ENCODE measurements at regions not wholly inside any gene's neighbourhood (a gene's known extent, or its start where the extent isn't known, plus 50 kb on each side); places are given as distances from the start of the nearest gene placed in this dataset.
"Not testable (repeated sequence)": the region's sequence is repeated elsewhere in the genome, so short reads cannot be mapped to it uniquely, and the experiment has no call there.

GRCh38 chr20:51305316-51306052 is 237.0 kb downstream of the NFATC2 start:
- no peak for DNase-seq (ENCODE audit: low read depth in 2 of 2)

GRCh38 chr20:51303731-51304670 is 238.5 kb downstream of the NFATC2 start:
- no peak for DNase-seq (ENCODE audit: low read depth in 2 of 2)

GRCh38 chr20:51301026-51301425 is 241.5 kb downstream of the NFATC2 start:
- DNase-seq (ENCODE audit: low read depth in 2 of 2): no peak

GRCh38 chr20:51300104-51300503 is 242.4 kb downstream of the NFATC2 start:
- no peak for DNase-seq (ENCODE audit: low read depth in 2 of 2)

- no peak for DNase-seq (ENCODE audit: low read depth in 2 of 2)
These were observed 243.1 kb downstream of the NFATC2 start for GRCh38 chr20:51299413-51299812.

- no peak for DNase-seq (ENCODE audit: low read depth in 2 of 2)
These were observed 244.3 kb downstream of the NFATC2 start for GRCh38 chr20:51298141-51298749.

- DNase-seq (ENCODE audit: low read depth in 2 of 2): no peak
These were observed 254.7 kb downstream of the NFATC2 start for GRCh38 chr20:51287628-51288413.

GRCh38 chr20:51286758-51287157 is 255.8 kb downstream of the NFATC2 start:
- no peak for DNase-seq (ENCODE audit: low read depth in 2 of 2)

- no peak for DNase-seq (ENCODE audit: low read depth in 2 of 2)
These were observed 256.8 kb downstream of the NFATC2 start for GRCh38 chr20:51285684-51286083.

GRCh38 chr20:51284871-51285270 is 257.6 kb downstream of the NFATC2 start:
- DNase-seq (ENCODE audit: low read depth in 2 of 2): no peak

- DNase-seq (ENCODE audit: low read depth in 2 of 2): no peak
These were observed 258.3 kb downstream of the NFATC2 start for GRCh38 chr20:51284176-51284575.

- DNase-seq (ENCODE audit: low read depth in 2 of 2): no peak
These were observed 258.6 kb upstream of the KCNG1 start for GRCh38 chr20:51281521-51281920.

- no peak for DNase-seq (ENCODE audit: low read depth in 2 of 2)
These were observed 257.1 kb upstream of the KCNG1 start for GRCh38 chr20:51280047-51280446.

GRCh38 chr20:51277961-51278360 is 255.1 kb upstream of the KCNG1 start:
- no peak for DNase-seq (ENCODE audit: low read depth in 2 of 2)

GRCh38 chr20:51276296-51276695 is 253.4 kb upstream of the KCNG1 start:
- DNase-seq (ENCODE audit: low read depth in 2 of 2): no peak

GRCh38 chr20:51275826-51276225 is 252.9 kb upstream of the KCNG1 start:
- no peak for DNase-seq (ENCODE audit: low read depth in 2 of 2)

- DNase-seq (ENCODE audit: low read depth in 2 of 2): no peak
These were observed 252.3 kb upstream of the KCNG1 start for GRCh38 chr20:51275181-51275580.

- DNase-seq (ENCODE audit: low read depth in 2 of 2): no peak
These were observed 249.5 kb upstream of the KCNG1 start for GRCh38 chr20:51272401-51272800.

GRCh38 chr20:51271931-51272330 is 249.0 kb upstream of the KCNG1 start:
- DNase-seq (ENCODE audit: low read depth in 2 of 2): no peak

- not testable (repeated sequence) for DNase-seq (ENCODE audit: low read depth in 2 of 2)
These were observed 248.4 kb upstream of the KCNG1 start for GRCh38 chr20:51271289-51271688.

GRCh38 chr20:51269671-51270070 is 246.8 kb upstream of the KCNG1 start:
- no peak for DNase-seq (ENCODE audit: low read depth in 2 of 2)

- DNase-seq (ENCODE audit: low read depth in 2 of 2): no peak
These were observed 244.8 kb upstream of the KCNG1 start for GRCh38 chr20:51267679-51268078.

Data from stimulated activated CD4-positive, alpha-beta T cell treated with anti-CD3 and anti-CD28 coated beads, Interleukin-12 subunit alpha, Interleukin-12 subunit beta, amount 100 ng/mL, for 24 hours (primary cell).